Neural cell (in vitro differentiated cells): ENCODE measurements at regions not wholly inside any gene's neighbourhood (a gene's known extent, or its start where the extent isn't known, plus 50 kb on each side); places are given as distances from the start of the nearest gene placed in this dataset.

Experiments
- H2AFZ ChIP-seq: fragments of 200-600, 300-800 bp; sonication (generic), shearing (Covaris generic); 2 replicates; pipeline ENCODE4 v1.6.0; 2014; ENCODE audit warnings: low read depth, mild to moderate bottlenecking, antibody characterized with exemption, low read length, moderate library complexity
- H3F3A ChIP-seq: fragments of 200-600 bp; shearing (Covaris generic); 2 replicates; pipeline ENCODE4 v1.6.1; 2016; ENCODE audit warnings: mild to moderate bottlenecking, moderate library complexity, mixed read lengths, antibody characterized with exemption, low read length; ENCODE audit not compliant: insufficient read depth, poor library complexity, severe bottlenecking
- H3K27ac ChIP-seq: fragments of 200-600, 300-800 bp; sonication (generic), shearing (Covaris generic); 2 replicates; pipeline ENCODE4 v1.5.1; 2014; ENCODE audit warnings: mild to moderate bottlenecking, low read length, moderate library complexity
- H3K27me3 ChIP-seq: fragments of 300-800, 200-600 bp; sonication (generic), shearing (Covaris generic); 2 replicates; pipeline ENCODE4 v1.6.0; 2014; ENCODE audit warnings: mild to moderate bottlenecking, low read depth, low read length, moderate library complexity; ENCODE audit not compliant: insufficient read depth
- H3K36me3 ChIP-seq: fragments of 300-800, 200-600 bp; sonication (generic), shearing (Covaris generic); 2 replicates; pipeline ENCODE4 v1.5.1; 2014; ENCODE audit warnings: mild to moderate bottlenecking, antibody characterized with exemption, low read length, moderate library complexity; ENCODE audit not compliant: insufficient read depth
- H3K4me2 ChIP-seq: fragments of 300-800, 200-600 bp; sonication (generic), shearing (Covaris generic); 2 replicates; pipeline ENCODE4 v1.6.0; 2014; ENCODE audit warnings: mild to moderate bottlenecking, low read length
- H3K4me3 ChIP-seq: fragments of 300-800, 200-600 bp; sonication (generic), shearing (Covaris generic); 2 replicates; pipeline ENCODE4 v1.5.1; 2014; ENCODE audit warnings: mild to moderate bottlenecking, low read length, moderate library complexity
- H3K79me2 ChIP-seq: fragments of 200-600 bp; shearing (Covaris generic); replicated peaks from 2 replicates; pipeline ENCODE4 v1.6.0; 2014; ENCODE audit warnings: mild to moderate bottlenecking, low read length, moderate library complexity; ENCODE audit not compliant: insufficient read depth
- H3K9ac ChIP-seq: fragments of 300-800, 200-600 bp; sonication (generic), shearing (Covaris generic); 2 replicates; pipeline ENCODE4 v1.6.1; 2016; ENCODE audit warnings: mild to moderate bottlenecking, low read length, mixed read lengths
- H3K9me2 ChIP-seq: fragments of 200-600 bp; shearing (Covaris generic); 2 replicates; pipeline ENCODE4 v1.6.1; 2016; ENCODE audit warnings: mild to moderate bottlenecking, low read length, mixed read lengths; ENCODE audit not compliant: insufficient read depth
- H3K9me3 ChIP-seq: fragments of 200-600, 300-800 bp; sonication (generic), shearing (Covaris generic); 2 replicates; pipeline ENCODE4 v1.6.1; 2016; ENCODE audit warnings: mild to moderate bottlenecking, mixed run types, low read length, moderate library complexity, mixed read lengths
- H4K20me1 ChIP-seq: fragments of 200-600 bp; shearing (Covaris generic); 2 replicates; pipeline ENCODE4 v1.6.1; 2016; ENCODE audit warnings: mild to moderate bottlenecking, mixed run types; ENCODE audit not compliant: insufficient read depth
- EP300 ChIP-seq: fragments of 450-650 bp; conservative IDR thresholded peaks from 2 replicates; pipeline ENCODE4 v1.6.1; 2014; ENCODE audit warnings: antibody characterized with exemption, mild to moderate bottlenecking, moderate library complexity; ENCODE audit not compliant: poor library complexity, severe bottlenecking
- EZH2 ChIP-seq: fragments of 200-600, 300-800 bp; shearing (Covaris generic), sonication (generic); IDR thresholded peaks from 2 replicates; pipeline ENCODE4 v1.6.1; 2014; ENCODE audit warnings: antibody characterized with exemption, low read length, borderline replicate concordance, mild to moderate bottlenecking; ENCODE audit not compliant: insufficient read depth, poor library complexity, severe bottlenecking
- MXI1 ChIP-seq: fragments of 450-650 bp; conservative IDR thresholded peaks from 2 replicates; pipeline ENCODE4 v1.6.1; 2014; ENCODE audit warnings: antibody characterized with exemption, mild to moderate bottlenecking; ENCODE audit not compliant: poor library complexity, severe bottlenecking
- POLR2AphosphoS5 ChIP-seq: IDR thresholded peaks from 2 replicates; pipeline ENCODE4 v1.6.1; 2012
- RAD21 ChIP-seq: fragments of 450-650 bp; conservative IDR thresholded peaks from 2 replicates; pipeline ENCODE4 v1.6.1; 2014; ENCODE audit warnings: antibody characterized with exemption, mild to moderate bottlenecking, moderate library complexity
- REST ChIP-seq: IDR thresholded peaks from 2 replicates; pipeline ENCODE4 v1.6.1; 2012; ENCODE audit warnings: borderline replicate concordance
- SMC3 ChIP-seq: fragments of 450-650 bp; conservative IDR thresholded peaks from 2 replicates; pipeline ENCODE4 v1.6.1; 2014; ENCODE audit warnings: antibody characterized with exemption, mild to moderate bottlenecking, moderate library complexity; ENCODE audit not compliant: poor library complexity
- TAF1 ChIP-seq: IDR thresholded peaks from 2 replicates; pipeline ENCODE4 v1.6.1; 2012; ENCODE audit warnings: low read depth
- TF ChIP-seq, protein P1 (sequence below): fragments of 450-650 bp; IDR thresholded peaks from 2 replicates; pipeline ENCODE4 v1.5.1; 2014; ENCODE audit warnings: antibody characterized with exemption, mild to moderate bottlenecking, moderate library complexity; ENCODE audit not compliant: poor library complexity, severe bottlenecking

DNA sequence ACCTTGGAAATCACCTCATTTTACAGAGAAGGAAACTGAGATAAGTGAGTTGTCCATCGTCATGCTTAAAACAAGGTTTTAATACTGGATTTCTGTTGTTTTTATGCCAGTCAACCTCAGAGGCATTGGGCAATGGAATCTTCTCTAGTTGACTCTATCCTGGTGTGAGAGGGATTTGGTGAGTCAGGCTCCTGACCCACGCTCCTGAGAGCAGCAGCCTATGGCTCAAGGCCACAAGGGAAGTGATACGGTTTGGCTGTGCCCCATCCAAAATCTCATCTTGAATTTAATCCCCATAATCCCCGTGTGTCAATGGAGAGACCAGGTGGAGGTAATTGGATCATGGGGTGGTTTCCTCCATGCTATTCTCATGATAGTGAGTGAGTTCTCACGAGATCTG lies 90.1 kb downstream of the TLR5 start:
- Histone ChIP-seq H3K27ac (no peak overlapping the region), H2AFZ (no peak overlapping the region), H3K4me3 (no peak overlapping the region), H3K9ac (no peak overlapping the region), H3K79me2 (no peaks in the 10 kb centered on the region), H3K9me3 (no peaks in the 10 kb centered on the region), H3K4me2 (no peak overlapping the region), H4K20me1 (no peaks in the 10 kb centered on the region), H3K9me2 (no peaks in the 10 kb centered on the region), H3K27me3 (no peaks in the 10 kb centered on the region), H3F3A (no peaks in the 10 kb centered on the region), H3K36me3 (no peaks in the 10 kb centered on the region)
- no peak for TF ChIP-seq REST
- TF ChIP-seq EP300: no peak
- no peak for TF ChIP-seq POLR2AphosphoS5
- TF ChIP-seq TAF1: no peak

GRCh38 chr1:223056802-223057201 lies 86.2 kb downstream of the TLR5 start:
- H3F3A ChIP-seq: no peaks in the 10 kb centered on the region
- no peak overlapping the region for H3K9ac ChIP-seq
- H3K27ac ChIP-seq: no peak overlapping the region
- H4K20me1 ChIP-seq: no peaks in the 10 kb centered on the region
- H3K4me2 ChIP-seq: no peak overlapping the region
- H3K79me2 ChIP-seq: no peaks in the 10 kb centered on the region
- H3K4me3 ChIP-seq: no peak overlapping the region
- no peaks in the 10 kb centered on the region for H3K9me2 ChIP-seq
- no peak for TF ChIP-seq POLR2AphosphoS5
- TF ChIP-seq TAF1: no peak
- TF ChIP-seq MXI1: no peak
- TF ChIP-seq EP300: no peak
- TF ChIP-seq, protein P1, sequence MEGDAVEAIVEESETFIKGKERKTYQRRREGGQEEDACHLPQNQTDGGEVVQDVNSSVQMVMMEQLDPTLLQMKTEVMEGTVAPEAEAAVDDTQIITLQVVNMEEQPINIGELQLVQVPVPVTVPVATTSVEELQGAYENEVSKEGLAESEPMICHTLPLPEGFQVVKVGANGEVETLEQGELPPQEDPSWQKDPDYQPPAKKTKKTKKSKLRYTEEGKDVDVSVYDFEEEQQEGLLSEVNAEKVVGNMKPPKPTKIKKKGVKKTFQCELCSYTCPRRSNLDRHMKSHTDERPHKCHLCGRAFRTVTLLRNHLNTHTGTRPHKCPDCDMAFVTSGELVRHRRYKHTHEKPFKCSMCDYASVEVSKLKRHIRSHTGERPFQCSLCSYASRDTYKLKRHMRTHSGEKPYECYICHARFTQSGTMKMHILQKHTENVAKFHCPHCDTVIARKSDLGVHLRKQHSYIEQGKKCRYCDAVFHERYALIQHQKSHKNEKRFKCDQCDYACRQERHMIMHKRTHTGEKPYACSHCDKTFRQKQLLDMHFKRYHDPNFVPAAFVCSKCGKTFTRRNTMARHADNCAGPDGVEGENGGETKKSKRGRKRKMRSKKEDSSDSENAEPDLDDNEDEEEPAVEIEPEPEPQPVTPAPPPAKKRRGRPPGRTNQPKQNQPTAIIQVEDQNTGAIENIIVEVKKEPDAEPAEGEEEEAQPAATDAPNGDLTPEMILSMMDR: no peak
- no peak for TF ChIP-seq RAD21
- no peak for TF ChIP-seq REST
- no peak for TF ChIP-seq SMC3
- TF ChIP-seq EZH2: no peak
- no peaks in the 10 kb centered on the region for H3K9me3 ChIP-seq
- H2AFZ ChIP-seq: no peak overlapping the region
- no peaks in the 10 kb centered on the region for H3K27me3 ChIP-seq
- no peaks in the 10 kb centered on the region for H3K36me3 ChIP-seq
